ENCODE measurements at regions not wholly inside any gene's neighbourhood (a gene's known extent, or its start where the extent isn't known, plus 50 kb on each side); places are given as distances from the start of the nearest gene placed in this dataset.

- H3K4me1 Mint-ChIP-seq (ENCODE audit: low read depth) = no peaks in the 10 kb centered on the region
- no peak for DNase-seq
- no peak overlapping the region for H3K4me3 Mint-ChIP-seq
- H3K27me3 Mint-ChIP-seq (ENCODE audit: low read depth) = peaks cover 9% of the 10 kb centered on the region
- no peak for ATAC-seq
- H3K9me3 Mint-ChIP-seq = no peaks in the 10 kb centered on the region
- no peaks in the 10 kb centered on the region for H3K36me3 Mint-ChIP-seq (ENCODE audit: insufficient read depth)
Measured at GRCh38 chr10:69741671-69742355, 59.9 kb upstream of the COL13A1 start.

- DNase-seq (no peak), ATAC-seq (no peak)
- no peaks in the 10 kb centered on the region for H3K4me1 Mint-ChIP-seq (ENCODE audit: low read depth)
- peaks cover 9% of the 10 kb centered on the region for H3K27me3 Mint-ChIP-seq (ENCODE audit: low read depth)
- no peak overlapping the region for H3K4me3 Mint-ChIP-seq
- no peaks in the 10 kb centered on the region for H3K9me3 Mint-ChIP-seq
- H3K36me3 Mint-ChIP-seq (ENCODE audit: insufficient read depth) = no peaks in the 10 kb centered on the region
Measured at GRCh38 chr10:69742356-69742695, 59.4 kb upstream of the COL13A1 start.

- no peaks in the 10 kb centered on the region for H3K36me3 Mint-ChIP-seq (ENCODE audit: insufficient read depth)
- H3K4me3 Mint-ChIP-seq = no peak overlapping the region
- no peaks in the 10 kb centered on the region for H3K9me3 Mint-ChIP-seq
- no peak for DNase-seq
- H3K27me3 Mint-ChIP-seq (ENCODE audit: low read depth) = peaks cover 9% of the 10 kb centered on the region
- H3K4me1 Mint-ChIP-seq (ENCODE audit: low read depth) = no peaks in the 10 kb centered on the region
- no peak for ATAC-seq
Measured at GRCh38 chr10:69742928-69743602, 58.6 kb upstream of the COL13A1 start.

GRCh38 chr10:69744971-69745370 lies 56.7 kb upstream of the COL13A1 start:
- no peak for ATAC-seq
- peaks cover 9% of the 10 kb centered on the region for H3K27me3 Mint-ChIP-seq (ENCODE audit: low read depth)
- no peaks in the 10 kb centered on the region for H3K36me3 Mint-ChIP-seq (ENCODE audit: insufficient read depth)
- no peak overlapping the region for H3K4me3 Mint-ChIP-seq
- no peaks in the 10 kb centered on the region for H3K4me1 Mint-ChIP-seq (ENCODE audit: low read depth)
- no peaks in the 10 kb centered on the region for H3K9me3 Mint-ChIP-seq
- no peak for DNase-seq

GRCh38 chr10:69745698-69746097 lies 56.0 kb upstream of the COL13A1 start:
- Mint-ChIP-seq H3K27me3 (ENCODE audit: low read depth) (peaks cover 10% of the 10 kb centered on the region), H3K9me3 (no peaks in the 10 kb centered on the region), H3K36me3 (ENCODE audit: insufficient read depth) (no peaks in the 10 kb centered on the region), H3K4me1 (ENCODE audit: low read depth) (no peaks in the 10 kb centered on the region), H3K4me3 (no peak overlapping the region)
- ATAC-seq (peak in 1 of 2 donors; percentile 55), DNase-seq (no peak)

GRCh38 chr10:69747179-69747578 lies 54.5 kb upstream of the COL13A1 start:
- H3K4me1 Mint-ChIP-seq (ENCODE audit: low read depth) = no peaks in the 10 kb centered on the region
- H3K27me3 Mint-ChIP-seq (ENCODE audit: low read depth) = peaks cover 18% of the 10 kb centered on the region
- no peaks in the 10 kb centered on the region for H3K9me3 Mint-ChIP-seq
- ATAC-seq = no peak
- no peaks in the 10 kb centered on the region for H3K36me3 Mint-ChIP-seq (ENCODE audit: insufficient read depth)
- no peak overlapping the region for H3K4me3 Mint-ChIP-seq
- no peak for DNase-seq

- Mint-ChIP-seq H3K4me1 (ENCODE audit: low read depth) (no peaks in the 10 kb centered on the region), H3K9me3 (no peaks in the 10 kb centered on the region), H3K27me3 (ENCODE audit: low read depth) (peaks cover 22% of the 10 kb centered on the region), H3K36me3 (ENCODE audit: insufficient read depth) (no peaks in the 10 kb centered on the region), H3K4me3 (no peak overlapping the region)
- DNase-seq = no peak
- ATAC-seq = no peak
Measured at GRCh38 chr10:69748621-69749020, 53.1 kb upstream of the COL13A1 start.

- no peaks in the 10 kb centered on the region for H3K4me1 Mint-ChIP-seq (ENCODE audit: low read depth)
- no peak overlapping the region for H3K4me3 Mint-ChIP-seq
- ATAC-seq (no peak), DNase-seq (no peak)
- H3K9me3 Mint-ChIP-seq = peaks cover under 1% of the 10 kb centered on the region
- H3K27me3 Mint-ChIP-seq (ENCODE audit: low read depth) = peaks cover 20% of the 10 kb centered on the region
- H3K36me3 Mint-ChIP-seq (ENCODE audit: insufficient read depth) = no peaks in the 10 kb centered on the region
Measured at GRCh38 chr10:69749178-69750010, 52.3 kb upstream of the COL13A1 start.

GRCh38 chr10:69750011-69750373 lies 51.7 kb upstream of the COL13A1 start:
- no peak for DNase-seq
- H3K9me3 Mint-ChIP-seq = peaks cover 6% of the 10 kb centered on the region
- no peaks in the 10 kb centered on the region for H3K4me1 Mint-ChIP-seq (ENCODE audit: low read depth)
- no peak for ATAC-seq
- no peak overlapping the region for H3K4me3 Mint-ChIP-seq
- H3K27me3 Mint-ChIP-seq (ENCODE audit: low read depth) = peaks cover 16% of the 10 kb centered on the region
- no peaks in the 10 kb centered on the region for H3K36me3 Mint-ChIP-seq (ENCODE audit: insufficient read depth)

GRCh38 chr10:69750725-69751124 lies 51.0 kb upstream of the COL13A1 start:
- H3K9me3 Mint-ChIP-seq = peaks cover 6% of the 10 kb centered on the region
- H3K4me3 Mint-ChIP-seq = no peak overlapping the region
- H3K27me3 Mint-ChIP-seq (ENCODE audit: low read depth) = peaks cover 16% of the 10 kb centered on the region
- H3K36me3 Mint-ChIP-seq (ENCODE audit: insufficient read depth) = no peaks in the 10 kb centered on the region
- DNase-seq (no peak), ATAC-seq (no peak)
- no peaks in the 10 kb centered on the region for H3K4me1 Mint-ChIP-seq (ENCODE audit: low read depth)

GRCh38 chr10:69751214-69751613 lies 50.5 kb upstream of the COL13A1 start:
- H3K9me3 Mint-ChIP-seq = peaks cover 6% of the 10 kb centered on the region
- H3K4me3 Mint-ChIP-seq = no peak overlapping the region
- ATAC-seq = no peak
- H3K4me1 Mint-ChIP-seq (ENCODE audit: low read depth) = no peaks in the 10 kb centered on the region
- peaks cover 13% of the 10 kb centered on the region for H3K27me3 Mint-ChIP-seq (ENCODE audit: low read depth)
- no peaks in the 10 kb centered on the region for H3K36me3 Mint-ChIP-seq (ENCODE audit: insufficient read depth)
- no peak for DNase-seq
